HEK293 (cell line): ENCODE measurements at regions not wholly inside any gene's neighbourhood (a gene's known extent, or its start where the extent isn't known, plus 50 kb on each side); places are given as distances from the start of the nearest gene placed in this dataset.

Experiments used
- CTCF ChIA-PET: fragments of 350-600 bp; formaldehyde crosslinking; extraction: SDS; loops from one replicate; lab custom pipeline; 2021; ENCODE audit warnings: antibody characterized with exemption; lab: Yijun Ruan, JAX
- POLR2A ChIA-PET: fragments of 300-600 bp; formaldehyde crosslinking; extraction: SDS; loops from one replicate; lab custom pipeline; 2020; ENCODE audit warnings: antibody characterized with exemption, inconsistent platforms; lab: Yijun Ruan, JAX
- H3K27ac ChIP-seq: fragments of 200-500 bp; sonication (Bioruptor generic); 2 replicates; pipeline ENCODE4 v1.5.1; 2014; ENCODE audit warnings: low read depth, low read length, control low read depth, inconsistent platforms; ENCODE audit errors: extremely low read depth
- H3K36me3 ChIP-seq, 2 experiments: fragments of 200-500 bp in 1 of 2; sonication (Bioruptor generic) in 1 of 2; 1 replicate in 1 of 2; 2 replicates in 1 of 2; pipeline ENCODE4 v1.5.1; 2014 to 2017; ENCODE audit warnings: inconsistent platforms in 2 of 2, low read length in 2 of 2; ENCODE audit not compliant: control insufficient read depth in 2 of 2, insufficient read depth in 1 of 2
- H3K4me1 ChIP-seq: fragments of 200-500 bp; sonication (Bioruptor generic); 2 replicates; pipeline ENCODE4 v1.5.1; 2014; ENCODE audit warnings: mild to moderate bottlenecking, low read length, inconsistent platforms; ENCODE audit not compliant: control insufficient read depth, insufficient read depth
- H3K4me3 ChIP-seq: 2 replicates; pipeline ENCODE4 v1.5.1; 2011; ENCODE audit warnings: low read depth, mild to moderate bottlenecking, control low read depth, low read length, moderate library complexity
- H3K9me3 ChIP-seq: fragments of 200-500 bp; sonication (Bioruptor generic); 2 replicates; pipeline ENCODE4 v1.5.1; 2014; ENCODE audit warnings: low read depth, low read length, inconsistent platforms; ENCODE audit not compliant: control insufficient read depth, insufficient read depth
- HOXA7 ChIP-seq: sonication (generic); formaldehyde crosslinking; IDR thresholded peaks from 2 replicates; pipeline ENCODE4 v1.8.1; 2022; ENCODE audit warnings: missing genetic modification reagents, borderline replicate concordance
- IKZF3 ChIP-seq: fragments of 450-650 bp; IDR thresholded peaks from 2 replicates; pipeline ENCODE4 v1.5.0; 2018; ENCODE audit warnings: missing biosample characterization, mild to moderate bottlenecking, missing genetic modification characterization, moderate library complexity
- KLF1 ChIP-seq: fragments of 450-650 bp; formaldehyde crosslinking; IDR thresholded peaks from 2 replicates; pipeline ENCODE4 v1.5.1; 2016; ENCODE audit warnings: missing biosample characterization, missing genetic modification characterization
- KLF9 ChIP-seq: fragments of 450-650 bp; formaldehyde crosslinking; IDR thresholded peaks from 2 replicates; pipeline ENCODE4 v1.5.1; 2016; ENCODE audit warnings: missing biosample characterization, missing genetic modification characterization, low read depth
- ZBTB7A ChIP-seq: fragments of 450-650 bp; formaldehyde crosslinking; IDR thresholded peaks from 2 replicates; pipeline ENCODE4 v1.5.1; 2016; ENCODE audit warnings: low read depth, missing biosample characterization, missing genetic modification characterization
- ZFP41 ChIP-seq: fragments of 450-650 bp; formaldehyde crosslinking; IDR thresholded peaks from 2 replicates; pipeline ENCODE4 v1.5.1; 2016; ENCODE audit warnings: missing biosample characterization, missing genetic modification characterization, borderline replicate concordance
- ZNF133 ChIP-seq: fragments of 450-650 bp; formaldehyde crosslinking; IDR thresholded peaks from 2 replicates; pipeline ENCODE4 v1.5.1; 2016; ENCODE audit warnings: missing biosample characterization, missing genetic modification characterization
- ZNF274 ChIP-seq, 2 experiments: fragments of 200-500 bp in 1 of 2; fragments of 450-650 bp in 1 of 2; sonication (Bioruptor generic) in 1 of 2; formaldehyde crosslinking in 1 of 2; IDR thresholded peaks; 2 replicates each; pipeline versions ENCODE4 v1.5.1 to v1.6.1; 2014 to 2016; ENCODE audit warnings: borderline replicate concordance in 1 of 2, inconsistent platforms in 1 of 2, low read length in 1 of 2, missing biosample characterization in 1 of 2, missing genetic modification characterization in 1 of 2
- ZNF558 ChIP-seq: fragments of 450-650 bp; formaldehyde crosslinking; IDR thresholded peaks from 2 replicates; pipeline ENCODE4 v1.5.1; 2016; ENCODE audit warnings: missing biosample characterization, missing genetic modification characterization
- ZNF791 ChIP-seq: fragments of 450-650 bp; formaldehyde crosslinking; IDR thresholded peaks from 2 replicates; pipeline ENCODE4 v1.5.1; 2016; ENCODE audit warnings: missing biosample characterization, missing genetic modification characterization
- ZSCAN30 ChIP-seq: fragments of 450-650 bp; IDR thresholded peaks from 2 replicates; pipeline ENCODE4 v1.5.1; 2018; ENCODE audit warnings: missing biosample characterization, mild to moderate bottlenecking, missing genetic modification characterization, moderate library complexity
- TF ChIP-seq, protein P1 (sequence below): fragments of 450-650 bp; formaldehyde crosslinking; IDR thresholded peaks from 2 replicates; pipeline ENCODE4 v1.5.1; 2016; ENCODE audit warnings: missing biosample characterization, missing genetic modification characterization, borderline replicate concordance
- TF ChIP-seq, protein P2 (sequence below): fragments of 450-650 bp; formaldehyde crosslinking; IDR thresholded peaks from 2 replicates; pipeline ENCODE4 v1.5.1; 2017; ENCODE audit warnings: missing biosample characterization, missing genetic modification characterization
- TF ChIP-seq, protein P3 (sequence below): fragments of 450-650 bp; formaldehyde crosslinking; IDR thresholded peaks from 2 replicates; pipeline ENCODE4; 2016; ENCODE audit warnings: missing biosample characterization, missing genetic modification characterization

DNA sequence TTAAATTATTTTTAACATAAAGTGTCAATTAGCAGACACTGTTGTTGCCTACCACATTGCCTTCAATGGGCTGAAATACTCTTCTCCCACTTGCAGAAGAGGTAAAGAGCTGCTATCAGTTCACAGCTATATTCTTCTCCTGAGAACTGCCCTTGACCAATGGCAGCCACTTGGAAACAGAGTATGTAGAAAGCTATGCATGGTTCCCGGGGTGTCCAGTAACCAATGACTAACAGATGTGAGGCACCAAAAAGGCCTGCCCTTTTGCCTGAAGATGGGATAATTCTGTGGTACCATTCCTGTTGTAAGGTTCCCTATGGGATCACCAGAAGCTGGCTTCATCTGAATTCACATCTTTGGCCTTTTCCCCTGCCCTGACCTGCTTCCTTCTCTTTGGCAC is 181.4 kb upstream of the MAP3K1 start (continued):
- TF ChIP-seq, protein P1, sequence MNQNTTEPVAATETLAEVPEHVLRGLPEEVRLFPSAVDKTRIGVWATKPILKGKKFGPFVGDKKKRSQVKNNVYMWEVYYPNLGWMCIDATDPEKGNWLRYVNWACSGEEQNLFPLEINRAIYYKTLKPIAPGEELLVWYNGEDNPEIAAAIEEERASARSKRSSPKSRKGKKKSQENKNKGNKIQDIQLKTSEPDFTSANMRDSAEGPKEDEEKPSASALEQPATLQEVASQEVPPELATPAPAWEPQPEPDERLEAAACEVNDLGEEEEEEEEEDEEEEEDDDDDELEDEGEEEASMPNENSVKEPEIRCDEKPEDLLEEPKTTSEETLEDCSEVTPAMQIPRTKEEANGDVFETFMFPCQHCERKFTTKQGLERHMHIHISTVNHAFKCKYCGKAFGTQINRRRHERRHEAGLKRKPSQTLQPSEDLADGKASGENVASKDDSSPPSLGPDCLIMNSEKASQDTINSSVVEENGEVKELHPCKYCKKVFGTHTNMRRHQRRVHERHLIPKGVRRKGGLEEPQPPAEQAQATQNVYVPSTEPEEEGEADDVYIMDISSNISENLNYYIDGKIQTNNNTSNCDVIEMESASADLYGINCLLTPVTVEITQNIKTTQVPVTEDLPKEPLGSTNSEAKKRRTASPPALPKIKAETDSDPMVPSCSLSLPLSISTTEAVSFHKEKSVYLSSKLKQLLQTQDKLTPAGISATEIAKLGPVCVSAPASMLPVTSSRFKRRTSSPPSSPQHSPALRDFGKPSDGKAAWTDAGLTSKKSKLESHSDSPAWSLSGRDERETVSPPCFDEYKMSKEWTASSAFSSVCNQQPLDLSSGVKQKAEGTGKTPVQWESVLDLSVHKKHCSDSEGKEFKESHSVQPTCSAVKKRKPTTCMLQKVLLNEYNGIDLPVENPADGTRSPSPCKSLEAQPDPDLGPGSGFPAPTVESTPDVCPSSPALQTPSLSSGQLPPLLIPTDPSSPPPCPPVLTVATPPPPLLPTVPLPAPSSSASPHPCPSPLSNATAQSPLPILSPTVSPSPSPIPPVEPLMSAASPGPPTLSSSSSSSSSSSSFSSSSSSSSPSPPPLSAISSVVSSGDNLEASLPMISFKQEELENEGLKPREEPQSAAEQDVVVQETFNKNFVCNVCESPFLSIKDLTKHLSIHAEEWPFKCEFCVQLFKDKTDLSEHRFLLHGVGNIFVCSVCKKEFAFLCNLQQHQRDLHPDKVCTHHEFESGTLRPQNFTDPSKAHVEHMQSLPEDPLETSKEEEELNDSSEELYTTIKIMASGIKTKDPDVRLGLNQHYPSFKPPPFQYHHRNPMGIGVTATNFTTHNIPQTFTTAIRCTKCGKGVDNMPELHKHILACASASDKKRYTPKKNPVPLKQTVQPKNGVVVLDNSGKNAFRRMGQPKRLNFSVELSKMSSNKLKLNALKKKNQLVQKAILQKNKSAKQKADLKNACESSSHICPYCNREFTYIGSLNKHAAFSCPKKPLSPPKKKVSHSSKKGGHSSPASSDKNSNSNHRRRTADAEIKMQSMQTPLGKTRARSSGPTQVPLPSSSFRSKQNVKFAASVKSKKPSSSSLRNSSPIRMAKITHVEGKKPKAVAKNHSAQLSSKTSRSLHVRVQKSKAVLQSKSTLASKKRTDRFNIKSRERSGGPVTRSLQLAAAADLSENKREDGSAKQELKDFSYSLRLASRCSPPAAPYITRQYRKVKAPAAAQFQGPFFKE, result no peak
- TF ChIP-seq, protein P2, sequence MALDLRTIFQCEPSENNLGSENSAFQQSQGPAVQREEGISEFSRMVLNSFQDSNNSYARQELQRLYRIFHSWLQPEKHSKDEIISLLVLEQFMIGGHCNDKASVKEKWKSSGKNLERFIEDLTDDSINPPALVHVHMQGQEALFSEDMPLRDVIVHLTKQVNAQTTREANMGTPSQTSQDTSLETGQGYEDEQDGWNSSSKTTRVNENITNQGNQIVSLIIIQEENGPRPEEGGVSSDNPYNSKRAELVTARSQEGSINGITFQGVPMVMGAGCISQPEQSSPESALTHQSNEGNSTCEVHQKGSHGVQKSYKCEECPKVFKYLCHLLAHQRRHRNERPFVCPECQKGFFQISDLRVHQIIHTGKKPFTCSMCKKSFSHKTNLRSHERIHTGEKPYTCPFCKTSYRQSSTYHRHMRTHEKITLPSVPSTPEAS, result no peak

DNA sequence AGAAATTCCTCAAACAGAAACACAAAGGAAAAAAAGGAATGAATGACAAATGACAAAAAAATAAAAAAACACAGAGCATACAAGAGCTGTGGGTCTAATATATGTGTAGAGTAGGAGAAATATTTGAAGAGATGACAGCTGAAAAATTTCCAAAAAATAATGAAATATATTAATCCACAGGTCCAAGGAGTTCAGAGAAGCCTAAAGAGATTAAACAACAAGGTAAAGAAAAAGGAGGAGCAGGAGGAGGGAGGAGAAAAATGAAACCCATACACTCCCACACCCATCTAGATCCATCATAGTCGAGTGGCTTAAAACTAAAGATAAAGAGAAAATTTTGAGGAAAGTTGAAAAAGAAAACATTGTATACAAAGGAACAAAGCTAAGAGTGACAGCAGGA is 182.4 kb upstream of the MAP3K1 start:
- Histone ChIP-seq H3K27ac (no peak overlapping the region), H3K9me3 (no peaks in the 10 kb centered on the region), H3K4me3 (no peak overlapping the region), H3K36me3 (no peaks in the 10 kb centered on the region), H3K4me1 (peaks cover 12% of the 10 kb centered on the region)
- TF ChIP-seq ZNF558 (peak; percentile 94), KLF1 (no peak)
- ChIA-PET CTCF (no interaction called here), POLR2A (interaction anchor here (1.7 kb wide), 1 partner anchor 25 kb away, joined by 3 read pairs; no protein-coding TSS in a partner anchor)

DNA sequence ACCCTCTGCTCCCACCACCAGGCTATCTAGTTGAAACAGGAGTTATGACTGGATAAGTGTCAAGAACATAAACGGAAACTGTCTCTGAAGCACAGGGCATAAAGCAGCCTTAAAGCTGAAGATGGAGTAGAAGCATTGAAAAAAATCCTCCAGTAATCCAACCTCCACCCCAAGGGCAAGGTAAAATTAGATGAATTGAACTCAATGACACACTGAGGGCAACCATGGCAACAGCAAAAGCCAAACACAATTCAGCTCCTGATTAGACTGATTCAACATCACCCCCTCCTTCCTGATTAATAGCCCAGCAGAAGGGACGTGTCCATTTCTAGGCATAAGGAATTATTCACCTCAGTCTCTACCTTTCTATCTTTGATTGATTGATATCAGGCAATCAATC is 183.2 kb upstream of the MAP3K1 start:
- Histone ChIP-seq H3K27ac (no peak overlapping the region), H3K4me1 (0 out of 2 replicates have a peak, but pooled peaks cover 6% of the 10 kb centered on the region), H3K4me3 (no peak overlapping the region)
- no peak for TF ChIP-seq KLF9 (tag by site-specific recombination)
- TF ChIP-seq IKZF3 (tag by site-specific recombination), result no peak
- TF ChIP-seq ZNF791 (tag by site-specific recombination), result no peak
- no peak for TF ChIP-seq HOXA7 (CRISPR knock-in tag)
- no peak for TF ChIP-seq ZFP41 (tag by site-specific recombination)
- TF ChIP-seq, protein P3, sequence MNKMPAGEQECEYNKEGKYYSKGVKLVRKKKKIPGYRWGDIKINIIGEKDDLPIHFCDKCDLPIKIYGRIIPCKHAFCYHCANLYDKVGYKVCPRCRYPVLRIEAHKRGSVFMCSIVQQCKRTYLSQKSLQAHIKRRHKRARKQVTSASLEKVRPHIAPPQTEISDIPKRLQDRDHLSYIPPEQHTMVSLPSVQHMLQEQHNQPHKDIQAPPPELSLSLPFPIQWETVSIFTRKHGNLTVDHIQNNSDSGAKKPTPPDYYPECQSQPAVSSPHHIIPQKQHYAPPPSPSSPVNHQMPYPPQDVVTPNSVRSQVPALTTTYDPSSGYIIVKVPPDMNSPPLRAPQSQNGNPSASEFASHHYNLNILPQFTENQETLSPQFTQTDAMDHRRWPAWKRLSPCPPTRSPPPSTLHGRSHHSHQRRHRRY (tag by site-specific recombination), result no peak
- TF ChIP-seq ZNF133, result no peak
- no peak for TF ChIP-seq ZSCAN30
- no peak for TF ChIP-seq ZNF274 (IDR thresholded peaks at IDR 0.05; ENCODE audit: low read length)
- no peak for TF ChIP-seq ZNF274 (tag by site-specific recombination; IDR thresholded peaks at IDR 0.05; ENCODE audit: borderline replicate concordance)
- no peak for TF ChIP-seq ZBTB7A (tag by site-specific recombination)
- TF ChIP-seq, all 188 proteins: peak for 0
- ChIA-PET POLR2A (interaction anchor here (1.7 kb wide), 1 partner anchor 24 kb away, joined by 3 read pairs; no protein-coding TSS in a partner anchor), CTCF (no interaction called here)
- no peaks in the 10 kb centered on the region for H3K36me3 ChIP-seq
- no peaks in the 10 kb centered on the region for H3K9me3 ChIP-seq
